DMS153 (cell line): ENCODE measurements at regions not wholly inside any gene's neighbourhood (a gene's known extent, or its start where the extent isn't known, plus 50 kb on each side); places are given as distances from the start of the nearest gene placed in this dataset.
"Not testable (repeated sequence)": the region's sequence is repeated elsewhere in the genome, so short reads cannot be mapped to it uniquely, and the experiment has no call there.

Source experiments
- DNase-seq: peaks from one replicate; lab custom pipeline; 2025; lab: John Stamatoyannopoulos, UW

DNA sequence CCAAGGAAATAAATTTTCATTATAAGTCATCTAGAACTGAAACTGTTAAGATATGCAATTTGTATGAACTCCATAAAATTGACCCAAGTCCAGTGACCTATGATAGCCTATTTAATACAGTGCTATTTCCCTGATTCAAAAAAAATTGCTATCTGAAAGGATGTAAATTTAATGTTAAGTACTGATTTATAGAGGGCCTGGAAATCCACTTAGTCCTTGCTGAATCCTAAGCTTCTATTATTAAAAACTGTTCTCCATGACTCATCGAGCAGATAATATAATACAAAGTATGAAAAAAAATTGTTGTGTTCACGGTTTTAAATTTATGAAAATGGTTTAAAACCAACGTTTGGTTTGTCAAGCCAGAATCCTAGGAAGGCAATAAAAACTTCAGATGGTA, 704.8 kb upstream of the AADAT start:
- no peak for DNase-seq

DNA sequence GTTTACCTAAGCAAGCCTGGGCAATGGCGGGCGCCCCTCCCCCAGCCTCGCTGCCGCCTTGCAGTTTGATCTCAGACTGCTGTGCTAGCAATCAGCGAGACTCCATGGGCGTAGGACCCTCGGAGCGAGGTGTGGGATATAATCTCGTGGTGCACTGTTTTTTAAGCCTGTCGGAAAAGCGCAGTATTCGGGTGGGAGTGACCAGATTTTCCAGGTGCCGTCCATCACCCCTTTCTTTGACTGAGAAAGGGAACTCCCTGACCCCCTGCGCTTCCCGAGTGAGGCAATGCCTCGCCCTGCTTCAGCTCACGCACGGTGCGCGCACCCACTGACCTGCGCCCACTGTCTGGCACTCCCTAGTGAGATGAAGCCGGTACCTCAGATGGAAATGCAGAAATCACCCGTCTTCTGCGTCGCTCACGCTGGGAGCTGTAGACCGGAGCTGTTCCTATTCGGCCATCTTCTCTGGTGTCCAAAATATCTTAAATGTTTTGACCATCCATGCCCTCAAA, 698.8 kb upstream of the AADAT start:
- not testable (repeated sequence) for DNase-seq

DNA sequence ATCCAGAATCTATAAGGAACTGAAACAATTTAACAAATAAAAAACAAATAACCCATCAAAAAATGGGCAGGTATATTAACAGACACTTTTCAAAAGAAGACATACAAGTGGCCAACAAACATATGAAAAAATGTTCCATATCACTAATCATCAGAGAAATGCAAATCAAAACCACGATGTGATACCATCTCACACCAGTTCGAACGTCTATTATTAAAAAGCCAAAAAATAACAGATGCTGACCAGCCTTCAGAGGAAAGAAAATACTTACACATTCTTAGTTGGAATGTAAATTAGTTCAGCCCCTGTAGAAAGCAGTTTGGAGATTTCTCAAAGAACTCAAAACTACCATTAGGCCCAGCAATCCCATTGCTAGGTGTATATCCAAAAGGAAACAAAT, 687.9 kb upstream of the AADAT start:
- no peak for DNase-seq

DNA sequence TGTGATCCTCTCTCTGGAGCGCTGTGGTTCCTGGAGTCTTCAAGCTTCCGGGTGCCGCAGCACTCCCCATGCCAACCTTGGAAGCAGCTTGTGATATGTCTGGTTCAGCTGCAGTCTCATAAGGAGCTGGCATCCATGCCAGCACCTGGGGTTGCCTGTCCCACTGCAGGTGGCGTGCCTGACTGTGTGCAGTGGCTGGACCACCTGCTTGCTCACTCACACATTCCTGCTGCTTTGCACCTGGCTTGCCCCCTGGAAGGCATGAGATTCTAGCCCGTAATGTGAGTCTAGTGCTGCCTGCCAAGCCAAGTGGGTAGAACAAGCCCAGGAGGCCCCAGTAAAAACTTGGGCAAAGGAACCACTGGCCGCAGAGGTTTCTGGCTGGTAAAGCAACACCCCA, 687.2 kb upstream of the AADAT start:
- no peak for DNase-seq

DNA sequence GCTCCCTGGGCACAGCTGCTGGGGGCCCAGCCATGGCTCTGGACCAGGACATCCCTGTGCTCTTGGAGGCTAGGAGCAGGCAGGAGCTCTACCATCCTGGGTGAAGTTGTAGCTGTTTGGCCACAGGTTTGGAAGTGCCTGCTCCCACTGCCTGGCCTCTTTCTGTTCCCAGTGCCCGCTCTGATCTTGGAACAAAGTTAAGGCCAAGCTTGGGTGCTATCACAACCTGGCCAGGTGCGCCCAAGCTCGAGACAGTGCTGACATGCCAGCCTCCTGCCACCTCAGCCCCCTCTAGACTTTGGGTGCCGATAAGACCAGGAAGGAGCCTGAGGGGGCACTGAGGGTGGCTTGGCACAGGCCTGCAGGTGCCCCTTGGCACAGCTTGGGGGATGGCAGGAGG, 686.1 kb upstream of the AADAT start:
- DNase-seq: no peak

DNA sequence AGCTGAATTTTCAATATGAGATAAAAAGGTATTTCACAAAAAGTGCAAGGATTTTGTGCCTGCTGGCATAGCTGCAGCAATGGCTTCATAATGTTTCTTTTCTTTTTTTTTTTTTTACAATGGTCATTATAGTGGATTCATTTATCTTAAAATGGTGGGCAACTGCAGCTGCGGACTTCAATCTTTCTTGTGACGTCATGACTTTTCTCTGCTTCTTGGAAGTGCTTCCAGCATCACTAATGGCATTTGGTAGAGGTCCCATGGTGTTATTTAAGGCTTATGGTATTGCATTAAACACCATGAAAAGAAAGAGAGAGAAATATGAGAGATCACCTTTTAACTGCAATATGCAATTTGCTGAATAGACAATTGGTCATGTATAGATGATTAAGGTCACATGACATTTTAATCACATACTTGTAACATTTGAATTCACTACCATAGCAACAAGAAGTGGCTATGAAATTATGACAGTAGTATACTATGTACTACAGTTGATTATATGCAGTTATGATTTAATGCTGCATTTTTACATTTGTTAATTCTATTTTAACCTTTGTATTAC, 684.0 kb upstream of the AADAT start:
- no peak for DNase-seq

DNA sequence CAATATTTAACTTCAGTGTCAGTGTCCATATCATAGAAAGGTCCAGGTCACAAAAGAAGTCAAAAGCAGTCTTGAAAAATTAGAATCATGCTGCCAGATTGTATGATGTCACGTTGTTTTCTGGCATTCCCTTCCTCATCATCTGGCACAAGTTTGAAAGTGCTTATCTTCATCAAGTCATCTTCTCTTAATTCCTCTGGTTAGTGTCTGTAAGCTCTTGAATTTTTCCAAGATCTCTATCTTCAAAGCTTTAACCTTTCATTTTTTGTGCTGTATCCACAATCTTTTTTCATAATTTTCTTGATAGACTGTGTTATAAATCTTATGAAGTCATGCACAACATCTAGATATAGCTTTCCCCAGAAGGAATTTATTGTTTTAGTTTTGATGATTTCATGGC, 682.7 kb upstream of the AADAT start:
- no peak for DNase-seq

DNA sequence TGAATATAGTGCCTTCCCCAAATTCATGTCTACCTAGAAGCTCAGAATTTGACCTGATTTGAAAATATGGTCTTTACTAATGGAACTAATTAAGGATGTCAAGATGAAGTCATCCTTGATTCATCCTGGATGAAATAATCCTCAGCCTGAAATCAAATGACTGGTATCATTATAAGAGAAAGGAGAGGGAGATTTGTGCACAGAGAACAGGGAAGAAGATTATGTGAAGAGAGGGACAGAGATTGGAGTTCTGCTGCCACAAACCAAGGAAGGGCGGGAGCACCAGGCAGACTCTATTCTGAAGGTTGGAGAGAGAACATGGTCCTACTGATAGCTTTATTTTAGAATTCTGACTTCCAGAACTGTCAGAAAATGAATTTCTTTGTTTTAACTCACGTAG, 680.9 kb upstream of the AADAT start:
- DNase-seq: no peak

DNA sequence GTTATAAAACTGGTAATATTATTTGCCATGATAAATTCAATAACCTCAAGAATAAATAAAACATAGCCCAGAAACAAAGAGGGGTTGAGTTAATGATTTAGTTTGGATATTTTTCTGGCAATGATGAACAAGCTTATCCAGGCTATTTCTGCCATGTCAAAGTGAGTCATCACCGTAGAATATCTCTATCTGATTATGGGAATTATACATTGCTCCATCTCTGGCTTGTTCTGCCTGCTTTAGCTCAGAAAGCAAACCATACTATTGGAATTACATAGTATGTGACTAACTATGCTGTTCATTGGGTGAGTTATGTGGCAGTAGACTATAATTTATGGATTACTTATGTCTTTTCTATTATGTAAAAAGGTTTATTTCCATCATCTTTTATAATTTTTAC, 680.1 kb upstream of the AADAT start:
- DNase-seq: no peak

DNA sequence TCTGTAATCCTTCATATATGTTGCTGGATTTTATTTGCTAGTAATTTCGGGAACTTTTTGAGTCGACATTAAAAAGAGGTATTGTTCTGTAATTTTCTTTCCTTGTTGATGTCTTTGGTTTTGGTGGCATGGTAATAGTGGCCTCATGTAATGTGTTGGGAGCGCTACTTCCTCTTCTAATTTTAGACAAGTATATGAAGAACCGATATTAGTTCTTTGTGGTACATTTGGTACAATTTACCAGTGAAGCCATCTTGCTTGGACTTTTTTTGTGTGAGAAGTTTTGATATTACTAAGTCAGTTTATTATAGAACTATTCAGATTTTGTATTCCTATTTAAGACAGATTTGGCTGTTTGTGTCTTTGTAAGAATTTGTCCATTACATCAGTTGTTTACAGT, 669.2 kb upstream of the AADAT start:
- DNase-seq: no peak

DNA sequence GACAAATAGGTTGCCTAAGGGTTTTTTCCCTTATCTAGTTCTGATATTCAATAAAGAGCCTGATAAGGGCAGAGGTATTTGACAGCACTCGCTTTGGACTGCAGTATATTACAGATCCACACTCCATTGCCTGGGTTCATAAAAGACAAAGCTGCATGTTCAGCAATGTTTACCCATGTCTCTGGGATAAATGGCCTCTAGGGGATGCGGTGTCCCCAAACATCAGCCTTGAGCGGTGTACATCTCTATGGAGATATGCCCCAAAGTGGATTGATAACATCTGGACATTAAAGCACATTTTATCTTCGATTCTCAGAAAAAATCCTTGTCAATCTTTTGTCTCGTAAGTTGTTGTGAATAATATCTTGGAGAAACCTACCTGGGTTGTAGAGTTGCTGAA, 660.8 kb upstream of the AADAT start:
- peak; percentile 13 for DNase-seq

DNA sequence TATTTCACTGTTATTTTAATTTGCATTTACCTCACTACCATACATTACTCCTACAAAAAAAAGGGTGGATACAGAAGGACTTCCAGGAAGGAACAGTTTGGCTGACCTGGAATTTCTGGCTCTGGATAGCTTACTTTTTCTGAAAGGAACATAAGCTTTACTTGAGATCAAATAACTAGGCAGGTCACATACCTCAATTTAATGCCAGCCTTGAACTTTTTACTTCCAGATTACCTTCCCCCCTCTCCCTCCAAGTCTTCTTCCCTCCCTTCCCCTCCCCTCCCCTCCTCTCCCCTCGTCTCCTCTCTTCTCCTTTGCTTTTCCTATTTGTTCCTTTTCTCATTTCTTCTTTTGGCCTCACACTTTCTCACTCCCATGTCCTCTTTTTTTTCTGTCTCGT, 659.2 kb upstream of the AADAT start:
- DNase-seq: no peak

DNA sequence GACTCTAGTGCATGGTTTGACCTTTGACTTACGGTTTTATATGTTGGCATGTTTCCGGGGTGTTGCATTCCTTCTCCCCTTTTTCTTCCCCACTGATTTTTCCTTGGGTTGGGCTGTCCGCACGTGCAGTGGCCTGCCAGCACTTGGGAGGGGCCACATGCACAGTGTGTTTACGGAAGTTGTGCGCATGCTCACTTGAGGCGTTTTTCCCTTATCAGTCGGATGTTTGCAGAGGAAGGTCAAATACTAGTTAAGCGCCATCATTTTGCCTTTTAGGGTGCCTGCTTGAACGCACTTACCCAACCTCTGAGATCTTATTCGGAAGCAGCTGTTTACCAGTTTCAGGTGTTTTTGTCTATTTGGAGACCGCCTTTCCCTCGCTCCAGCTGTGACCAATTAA, 653.9 kb upstream of the AADAT start:
- DNase-seq: peak; percentile 36

DNA sequence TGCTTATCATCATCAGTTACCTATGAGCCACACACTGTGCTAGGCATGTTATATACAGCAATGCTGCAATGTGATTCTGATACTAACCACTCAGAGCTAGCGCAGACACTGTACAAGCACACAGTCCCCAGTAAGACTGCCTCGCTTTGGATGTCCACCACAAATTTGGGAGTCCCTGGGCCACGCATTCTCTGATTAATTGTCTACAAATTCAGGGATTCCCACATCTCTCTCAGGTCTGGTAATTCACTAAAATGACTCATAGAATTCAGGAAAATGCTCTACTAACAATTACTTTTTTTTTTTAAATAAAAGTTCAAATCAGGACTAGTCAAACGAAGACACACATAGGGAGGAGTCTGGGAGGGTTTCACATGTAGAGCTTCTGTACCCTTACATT, 652.1 kb upstream of the AADAT start:
- no peak for DNase-seq

DNA sequence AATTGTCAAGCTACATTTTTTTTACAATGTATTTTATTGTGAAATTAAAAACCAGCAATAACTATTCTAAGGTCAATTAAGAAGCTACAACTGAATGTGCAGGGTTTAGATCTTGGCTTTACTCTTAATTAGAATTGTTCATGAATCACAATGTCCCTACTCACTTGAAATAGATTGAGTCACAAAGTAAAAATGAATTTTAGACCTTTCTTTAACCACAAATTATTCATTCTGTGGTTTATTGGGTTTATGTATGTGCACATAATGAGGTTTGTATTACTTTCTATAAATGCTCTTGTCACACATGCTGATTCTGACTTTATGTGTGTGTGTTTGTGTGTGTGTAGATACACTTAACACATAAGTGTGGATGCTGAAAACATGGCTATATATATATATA, 647.0 kb upstream of the AADAT start:
- DNase-seq: no peak

DNA sequence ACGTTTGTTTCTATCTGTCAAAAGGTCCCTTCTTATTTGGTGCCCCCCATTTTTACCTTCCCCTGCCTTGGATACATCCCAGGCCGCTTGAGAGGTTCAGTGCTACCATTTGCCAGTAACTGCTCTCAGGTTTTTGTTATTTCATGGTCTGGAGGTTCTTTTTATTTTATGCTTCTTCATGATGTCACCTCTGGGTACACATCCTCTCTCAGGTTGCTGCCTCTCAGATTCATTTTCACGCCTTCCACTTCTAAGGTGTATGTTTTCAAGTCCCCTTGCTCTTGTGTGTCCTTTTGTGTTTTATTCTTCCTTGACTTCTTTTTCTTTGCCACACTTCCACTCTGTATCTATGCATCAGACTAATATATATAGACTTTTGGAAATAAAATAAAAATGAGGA, 640.1 kb upstream of the AADAT start:
- no peak for DNase-seq

DNA sequence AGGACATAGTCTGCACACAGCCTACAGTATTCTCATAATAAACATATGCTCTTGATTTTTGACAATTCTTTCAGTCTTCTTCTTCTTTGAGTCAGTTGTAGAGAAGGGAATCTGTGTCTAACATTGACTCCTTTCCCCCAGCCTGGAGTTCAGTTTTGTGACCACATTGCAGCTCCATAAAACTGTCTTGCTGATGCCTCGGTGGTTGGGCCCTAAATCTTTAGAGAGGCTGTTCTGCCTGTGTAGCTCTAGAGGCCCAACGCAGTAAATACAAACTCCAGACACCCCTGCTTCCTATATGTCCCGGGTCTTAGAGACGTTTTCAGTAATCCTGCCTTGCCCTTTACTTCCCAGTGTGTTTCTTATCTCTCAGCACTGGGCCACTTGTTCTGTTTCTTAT, 639.5 kb upstream of the AADAT start:
- no peak for DNase-seq

DNA sequence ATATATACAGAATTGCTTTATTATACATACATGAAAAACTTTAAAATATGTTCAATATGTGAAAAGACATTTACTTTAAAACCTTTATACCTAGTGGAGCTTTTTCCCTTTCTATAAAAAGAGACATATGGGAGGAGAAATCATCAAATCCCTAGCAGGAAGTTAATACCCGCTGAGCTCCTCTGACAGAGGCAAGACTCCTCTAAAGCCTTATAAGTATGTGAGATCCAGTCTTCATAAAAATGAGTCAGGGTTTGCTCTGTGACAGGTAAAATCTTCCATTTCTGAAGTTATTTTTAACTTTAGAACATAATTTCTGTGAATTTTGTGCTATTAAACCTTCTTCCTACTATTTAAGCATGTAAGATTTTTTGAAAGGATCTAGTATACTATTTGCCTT, 634.4 kb upstream of the AADAT start:
- DNase-seq: no peak

DNA sequence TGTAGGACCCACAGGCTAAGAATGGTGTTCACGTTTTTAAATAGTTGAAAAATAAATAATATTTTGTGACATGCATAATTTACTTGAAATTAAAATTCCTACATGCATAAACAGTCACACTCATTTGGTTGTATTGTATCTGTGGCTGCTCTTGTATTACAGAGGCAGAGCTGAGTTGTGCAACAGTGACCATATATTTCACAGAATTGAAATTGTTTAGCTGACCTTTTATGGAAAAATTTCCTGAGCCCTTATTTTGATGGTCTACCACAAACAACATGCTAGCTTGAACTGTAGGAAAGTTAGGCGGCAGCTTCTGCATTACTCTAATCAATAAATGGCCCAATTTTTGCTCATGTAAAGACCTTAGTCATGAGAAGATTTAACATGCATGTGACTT, 633.4 kb upstream of the AADAT start:
- no peak for DNase-seq

DNA sequence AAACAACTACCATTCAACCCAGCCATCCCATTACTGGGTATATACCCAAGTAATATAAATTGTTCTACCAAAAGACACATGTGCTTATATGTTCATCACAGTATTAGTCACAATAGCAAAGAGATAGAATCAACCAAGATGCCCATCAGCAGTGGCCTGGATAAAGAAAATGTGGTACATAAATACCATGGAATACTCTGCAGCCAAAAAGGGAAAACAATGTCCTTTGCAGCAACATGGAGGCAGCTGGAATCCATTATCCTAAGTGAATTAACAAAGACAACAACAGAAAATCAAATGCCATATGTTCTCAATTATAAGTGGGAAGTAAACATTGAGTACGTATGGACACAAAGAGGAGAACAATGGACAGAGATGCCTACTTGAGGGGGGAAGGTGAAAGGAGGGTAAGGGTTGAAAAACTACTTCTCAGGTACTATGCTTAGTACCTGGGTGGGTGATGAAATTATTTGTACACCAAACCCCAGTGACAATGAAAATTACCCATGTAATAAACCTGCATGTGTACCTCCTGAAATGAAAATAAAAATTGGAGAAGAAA, 632.1 kb upstream of the AADAT start:
- no peak for DNase-seq

DNA sequence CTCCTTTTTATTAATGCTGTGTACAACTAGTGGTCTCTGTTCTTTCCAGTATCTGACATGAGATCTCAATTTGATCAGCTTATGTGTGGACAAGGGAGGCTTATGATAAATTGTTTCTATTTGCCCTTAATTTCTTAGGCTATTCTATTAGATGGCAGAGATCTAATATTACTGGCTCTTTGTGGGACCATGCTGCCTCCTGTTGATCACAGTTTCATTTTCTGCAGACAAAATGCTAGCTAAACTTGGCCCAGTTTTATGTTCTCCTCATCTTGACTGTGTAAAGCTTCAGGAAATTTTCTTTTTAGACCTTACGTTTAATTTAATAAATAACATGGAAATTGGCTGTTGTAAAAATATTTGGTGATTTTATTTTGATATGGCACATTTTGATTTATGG, 627.1 kb upstream of the AADAT start:
- DNase-seq: no peak

DNA sequence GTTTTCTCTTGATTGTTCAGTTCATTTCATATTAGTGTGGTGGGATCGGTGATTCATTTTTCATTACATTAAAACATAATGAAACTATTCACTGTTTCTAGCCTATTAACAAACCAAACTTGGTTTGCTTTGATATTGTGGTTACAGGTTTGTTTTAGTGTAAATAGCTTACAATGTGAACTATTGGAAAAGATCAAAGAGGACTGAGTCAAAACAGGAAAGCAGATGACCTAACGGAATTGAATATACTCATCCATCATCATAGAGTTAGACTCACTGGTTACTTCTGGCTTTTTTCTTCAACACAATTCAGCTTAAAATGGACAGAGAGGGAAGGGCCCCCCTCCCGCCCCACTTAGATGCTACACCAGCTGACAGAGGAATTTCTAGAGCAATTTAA, 616.2 kb upstream of the AADAT start:
- DNase-seq: no peak

DNA sequence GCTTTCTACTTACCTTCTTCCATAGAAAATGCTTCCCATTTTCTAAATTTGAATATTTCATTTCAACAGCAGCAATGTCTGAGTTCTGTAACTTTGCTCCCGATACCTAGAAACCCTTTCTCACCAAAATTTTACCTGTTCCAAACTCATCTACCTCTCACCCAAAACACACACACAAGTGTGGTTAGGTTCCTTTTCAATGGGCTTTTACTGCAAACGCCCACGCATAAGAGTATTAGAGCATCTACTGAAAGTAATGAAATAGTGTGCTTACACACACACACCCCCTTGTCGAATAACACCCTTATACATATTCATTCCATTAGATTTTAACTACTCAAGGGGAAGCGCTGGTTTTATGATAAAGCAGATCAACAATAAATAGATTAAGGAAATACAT, 610.3 kb upstream of the AADAT start:
- DNase-seq: no peak

DNA sequence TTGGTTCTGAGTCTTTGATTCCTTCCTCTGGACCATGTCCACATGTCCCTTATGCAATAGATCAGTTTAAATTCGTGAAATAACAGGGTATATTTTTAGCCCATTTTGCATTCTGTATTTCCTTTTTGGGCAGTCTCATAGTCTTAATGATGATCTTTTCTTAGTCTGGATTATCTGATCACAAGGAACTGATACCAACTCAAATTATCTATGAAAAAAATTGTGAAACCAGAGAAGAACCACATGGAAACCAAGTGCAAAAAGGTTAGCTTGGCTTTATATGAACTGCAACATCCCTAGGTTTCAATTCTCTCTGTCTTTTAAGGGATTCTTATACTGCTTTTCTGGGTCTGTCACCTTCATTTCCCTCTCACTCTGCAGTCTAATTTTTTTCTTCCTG, 608.6 kb upstream of the AADAT start:
- DNase-seq: no peak

DNA sequence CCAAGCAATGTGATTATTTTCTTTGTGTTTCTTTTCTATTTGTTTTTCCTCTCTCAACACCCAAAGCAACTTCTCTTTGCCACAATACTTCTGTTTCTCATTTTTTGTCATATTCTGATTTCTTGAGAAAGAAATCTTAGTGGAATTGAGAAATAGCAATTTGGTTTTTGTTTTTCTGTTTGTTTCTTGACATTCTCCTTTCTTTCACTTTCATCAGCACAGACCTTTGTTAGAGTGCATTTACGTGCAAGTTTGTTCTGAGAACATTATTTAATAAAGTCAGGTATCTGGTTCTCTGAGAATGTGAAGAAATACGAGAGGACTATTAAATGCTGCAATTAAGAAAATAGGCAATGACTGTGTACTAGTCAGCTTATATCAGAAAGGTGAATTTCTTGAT, 608.1 kb upstream of the AADAT start:
- no peak for DNase-seq
